ENCODE measurements at regions not wholly inside any gene's neighbourhood (a gene's known extent, or its start where the extent isn't known, plus 50 kb on each side); places are given as distances from the start of the nearest gene placed in this dataset.

DNA sequence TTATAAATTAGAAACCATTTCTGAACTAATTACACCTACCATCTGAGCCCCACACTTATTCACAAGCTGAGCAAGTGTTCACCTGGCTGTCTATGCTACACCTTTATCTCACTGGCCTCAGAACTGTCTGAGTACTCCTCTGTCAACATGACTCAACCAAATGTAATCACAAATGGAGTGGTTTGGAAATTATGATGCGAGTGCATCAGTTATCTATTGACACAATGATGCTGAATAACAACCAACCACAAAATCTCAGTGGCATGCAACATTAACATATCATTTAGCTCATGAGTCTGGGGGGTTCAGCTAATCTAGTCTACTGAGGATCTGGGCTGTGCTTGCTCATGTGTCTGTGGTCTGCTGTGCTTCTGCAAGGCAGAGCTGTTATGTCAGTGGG lies 184.2 kb upstream of the NXPH2 start:
- TF ChIP-seq CTCF (IDR thresholded peaks at IDR 0.05; ENCODE audit: low read length) (no peak), EZH2 (IDR thresholded peaks at IDR 0.05; ENCODE audit: borderline replicate concordance, low read length) (no peak)

Measured in OCI-LY1 (cell line).